PC-3 (cell line): ENCODE measurements at regions not wholly inside any gene's neighbourhood (a gene's known extent, or its start where the extent isn't known, plus 50 kb on each side); places are given as distances from the start of the nearest gene placed in this dataset.

ENCODE experiments used
- CTCF ChIP-seq: fragments of 300-600 bp; sonication (generic); conservative IDR thresholded peaks from 2 replicates; pipeline ENCODE4 v1.5.1; 2017; ENCODE audit warnings: antibody characterized with exemption, low read depth, mild to moderate bottlenecking, low read length
- EZH2 ChIP-seq: fragments of 300-600 bp; sonication (generic); IDR thresholded peaks from one replicate; pipeline ENCODE4 v1.6.1; 2017; ENCODE audit warnings: antibody characterized with exemption, mild to moderate bottlenecking, low read length; ENCODE audit not compliant: unreplicated experiment

- TF ChIP-seq CTCF = no peak
- TF ChIP-seq EZH2 = no peak
Measured at GRCh38 chr1:22370190-22370498, 81.5 kb upstream of the ZBTB40 start.
